ENCODE measurements at regions not wholly inside any gene's neighbourhood (a gene's known extent, or its start where the extent isn't known, plus 50 kb on each side); places are given as distances from the start of the nearest gene placed in this dataset.

- DNase-seq: no peak
Observed at GRCh38 chr14:104445086-104445485, 134.5 kb upstream of the C14orf180 start.

- no peak for DNase-seq
Observed at GRCh38 chr14:104445832-104446381, 133.7 kb upstream of the C14orf180 start.

DNA sequence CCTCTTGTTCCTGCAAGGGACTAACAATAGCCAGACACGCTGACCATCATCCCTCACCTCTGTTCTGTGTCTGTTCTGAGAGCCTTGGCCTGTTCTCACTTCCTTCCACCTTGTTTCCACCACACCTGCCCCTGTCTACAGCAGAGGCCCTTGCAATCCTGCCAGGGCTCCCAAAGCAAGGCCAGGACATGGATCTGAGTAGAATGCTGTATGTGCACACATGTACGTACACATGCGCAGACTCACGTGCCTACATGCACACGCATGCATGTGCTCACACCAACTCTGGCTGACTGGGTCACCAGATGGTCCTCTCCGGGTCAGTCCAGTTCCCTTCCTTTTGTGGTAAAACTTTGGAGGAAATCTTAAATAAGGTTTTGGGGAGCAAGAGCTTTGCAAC is 133.0 kb upstream of the C14orf180 start:
- DNase-seq: no peak

- DNase-seq: no peak
Observed at GRCh38 chr14:104447750-104448149, 131.8 kb upstream of the C14orf180 start.

DNA sequence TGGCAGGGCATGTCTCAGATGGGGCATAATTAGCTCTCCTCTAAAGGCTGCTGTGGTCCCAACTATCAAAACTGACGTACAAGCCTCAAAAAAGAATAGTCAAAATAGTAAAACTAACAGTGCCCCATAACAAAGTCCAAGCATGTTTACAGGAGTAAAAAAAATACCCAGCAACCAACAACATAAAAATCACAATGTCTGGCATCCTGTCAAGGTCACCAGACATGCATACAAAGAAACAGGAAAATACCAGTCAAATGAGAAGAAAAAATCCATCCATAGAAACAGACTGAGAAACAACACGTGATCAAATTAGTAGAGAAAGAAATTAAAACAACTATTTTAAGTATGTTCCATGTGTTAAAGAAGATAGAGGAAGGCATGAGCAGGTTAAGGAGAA is 131.2 kb upstream of the C14orf180 start:
- DNase-seq: no peak

GRCh38 chr14:104448721-104449120 is 130.8 kb upstream of the C14orf180 start:
- DNase-seq: no peak

- no peak for DNase-seq
Observed at GRCh38 chr14:104450811-104451401, 128.7 kb upstream of the C14orf180 start.

DNA sequence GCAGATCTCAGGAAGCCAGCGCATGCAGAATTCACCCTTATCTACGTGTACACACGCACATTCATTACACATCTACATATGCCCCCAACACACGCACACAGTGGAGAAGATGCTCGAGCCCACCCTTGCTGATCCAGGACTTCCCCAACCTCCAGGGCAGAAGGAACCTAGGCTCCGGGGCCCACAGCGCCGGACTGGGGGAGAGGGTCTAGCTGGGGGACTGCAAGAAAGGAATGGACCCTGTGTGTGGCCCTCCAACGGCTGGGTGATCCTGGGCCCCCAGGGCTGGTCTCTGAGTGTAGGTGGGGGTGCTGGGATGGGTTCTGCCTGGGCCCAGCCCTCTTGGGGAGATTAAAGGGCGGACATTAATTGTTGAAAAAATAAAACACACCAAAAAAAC is 128.1 kb upstream of the C14orf180 start:
- no peak for DNase-seq

GRCh38 chr14:104458845-104459244 is 120.7 kb upstream of the C14orf180 start:
- DNase-seq: no peak

DNA sequence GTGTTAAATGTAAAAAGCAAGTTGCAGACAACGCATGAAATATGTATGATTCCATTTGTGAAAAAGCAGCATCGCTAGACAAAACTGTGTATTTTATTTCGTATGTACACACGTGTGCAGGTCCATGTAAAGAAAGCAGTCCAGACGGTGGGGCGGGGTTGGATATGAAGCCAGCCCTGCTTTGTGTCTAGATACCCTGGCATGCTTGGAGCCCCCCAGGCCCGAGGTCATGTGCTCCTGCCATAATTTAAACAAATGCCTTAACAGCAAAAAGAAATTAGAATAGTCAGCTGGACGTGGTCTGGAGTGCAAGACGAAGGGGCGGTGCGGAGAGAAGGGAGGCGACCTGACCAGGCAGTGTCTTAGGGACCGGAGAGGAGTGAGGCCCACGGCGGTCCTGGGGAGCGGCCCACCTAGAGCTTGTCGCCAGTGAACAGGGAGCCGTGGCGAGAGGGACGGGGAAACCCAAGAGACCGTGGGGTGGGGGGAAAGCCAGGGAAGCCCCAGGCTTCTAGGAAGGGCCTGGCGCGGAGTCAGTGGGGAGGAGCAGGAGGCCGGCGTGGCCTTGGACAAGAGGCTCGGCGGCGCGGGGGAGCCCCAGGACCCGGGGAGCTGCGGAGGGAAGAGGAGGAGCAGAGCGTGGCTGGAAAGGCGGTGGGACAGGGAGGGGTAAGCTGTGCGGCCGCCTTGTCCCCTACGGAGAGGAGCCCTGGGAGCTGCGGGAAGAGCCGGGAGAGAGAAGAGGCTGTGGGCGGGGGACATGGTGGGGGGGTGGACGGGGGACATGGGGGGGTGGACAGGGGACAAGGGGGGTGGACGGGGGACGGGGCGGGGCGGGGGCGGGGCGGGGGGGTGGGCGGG is 118.5 kb upstream of the C14orf180 start:
- no peak for DNase-seq

GRCh38 chr14:104461676-104462449 is 117.7 kb upstream of the C14orf180 start:
- no peak for DNase-seq

DNA sequence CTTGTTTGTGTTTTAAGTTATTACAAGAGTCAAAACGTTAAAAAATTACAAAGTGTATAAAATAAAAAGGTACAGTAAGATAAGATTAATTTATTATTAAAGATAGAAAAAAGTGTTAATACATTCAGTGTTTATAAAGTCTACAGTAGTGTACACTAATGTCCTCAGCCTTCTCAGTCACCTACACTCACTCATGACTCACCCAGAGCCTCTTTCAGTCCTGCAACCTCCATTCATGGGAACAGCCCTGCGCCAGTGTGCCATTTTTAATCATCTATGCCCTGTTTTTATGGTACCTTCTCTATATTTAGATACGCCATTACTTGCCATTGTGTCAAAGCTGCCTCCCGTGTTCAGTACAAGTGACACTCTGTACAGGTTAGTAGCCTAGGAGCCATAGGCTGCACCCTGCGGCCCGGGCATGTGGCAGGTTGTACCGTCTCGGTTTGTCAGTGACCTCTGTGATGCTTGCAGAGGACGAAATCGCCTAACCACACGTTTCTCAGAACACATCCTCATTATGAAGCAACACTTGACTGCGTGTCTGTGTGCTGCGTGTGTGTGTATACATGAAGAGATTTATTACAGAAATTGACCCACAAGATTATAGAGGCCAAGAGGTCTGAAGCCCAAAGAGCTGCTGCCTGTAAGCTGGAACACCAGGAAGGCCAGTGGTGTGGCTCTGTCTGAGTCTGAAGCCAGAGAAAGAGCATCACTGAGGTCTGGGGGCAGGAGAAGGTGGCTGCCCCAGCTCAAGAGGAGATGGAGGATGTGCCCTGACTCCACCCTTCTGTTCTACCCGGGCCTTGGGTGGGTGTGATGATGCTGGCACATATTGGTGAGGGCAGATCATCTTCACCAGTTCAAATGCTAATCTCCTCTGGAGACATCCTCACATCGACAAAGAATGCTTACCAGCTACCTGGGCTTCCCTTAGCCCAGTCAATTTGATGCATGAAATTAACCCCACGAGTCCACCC is 116.6 kb upstream of the C14orf180 start:
- no peak for DNase-seq

DNA sequence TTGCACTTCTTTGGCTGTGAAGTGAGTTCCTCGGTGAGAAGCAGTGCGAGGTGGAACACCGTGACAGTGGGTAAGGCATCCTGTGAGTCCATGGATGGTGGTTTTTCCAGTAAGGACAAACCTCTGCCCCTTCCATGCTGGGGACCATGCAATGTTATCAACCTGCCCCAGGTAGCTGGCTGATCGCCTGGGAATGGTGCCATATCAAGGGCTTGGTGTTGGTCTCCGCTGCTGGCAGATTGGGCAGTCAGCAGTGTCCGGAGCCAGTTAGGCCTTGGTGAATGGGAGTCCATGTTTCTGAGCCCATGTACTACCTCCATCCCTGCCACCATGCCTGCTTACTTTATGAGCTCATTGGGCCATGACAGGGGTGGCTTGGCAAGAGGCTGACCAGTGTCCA is 114.7 kb upstream of the C14orf180 start:
- no peak for DNase-seq

GRCh38 chr14:104465482-104466390 is 113.8 kb upstream of the C14orf180 start:
- no peak for DNase-seq

- no peak for DNase-seq
Observed at GRCh38 chr14:104467236-104467635, 112.3 kb upstream of the C14orf180 start.

DNA sequence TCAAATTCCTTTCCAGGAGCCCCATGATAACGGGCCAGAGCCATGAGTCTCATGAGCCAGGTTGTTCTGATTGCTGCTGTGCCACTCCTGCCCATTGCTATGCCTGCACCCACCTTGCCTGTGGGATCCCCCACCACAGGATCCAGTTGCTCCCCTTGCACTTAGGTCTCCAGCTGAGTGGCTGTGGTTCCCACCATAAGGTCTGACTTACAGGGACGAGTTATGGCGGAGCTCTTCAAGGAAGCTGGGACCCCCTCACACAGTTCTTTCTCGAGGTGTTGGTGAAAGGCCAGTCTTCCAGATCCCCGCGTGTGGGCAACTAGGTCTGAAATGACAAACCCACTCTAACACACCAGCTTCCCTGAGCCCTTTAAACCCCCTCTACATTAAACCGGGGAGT is 111.9 kb upstream of the C14orf180 start:
- no peak for DNase-seq

DNA sequence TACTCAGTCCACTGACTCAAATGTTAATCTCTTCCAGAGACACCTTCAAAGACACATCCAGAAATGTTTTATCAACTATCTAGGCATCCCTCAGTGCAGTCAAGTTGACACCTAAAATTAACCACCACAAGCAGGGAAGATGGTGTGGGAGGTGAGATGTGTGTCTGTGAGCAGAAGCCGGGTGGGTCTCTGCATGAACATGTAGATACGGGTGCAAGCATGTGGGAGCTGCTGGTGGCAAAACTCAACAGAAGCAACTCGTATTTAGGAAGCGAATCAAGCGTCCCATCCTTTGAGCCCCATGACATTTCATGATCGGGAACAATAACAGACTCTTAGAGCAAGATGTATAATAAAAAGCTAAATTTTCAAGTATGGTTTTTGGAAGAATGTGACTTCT is 110.0 kb upstream of the C14orf180 start:
- no peak for DNase-seq

DNA sequence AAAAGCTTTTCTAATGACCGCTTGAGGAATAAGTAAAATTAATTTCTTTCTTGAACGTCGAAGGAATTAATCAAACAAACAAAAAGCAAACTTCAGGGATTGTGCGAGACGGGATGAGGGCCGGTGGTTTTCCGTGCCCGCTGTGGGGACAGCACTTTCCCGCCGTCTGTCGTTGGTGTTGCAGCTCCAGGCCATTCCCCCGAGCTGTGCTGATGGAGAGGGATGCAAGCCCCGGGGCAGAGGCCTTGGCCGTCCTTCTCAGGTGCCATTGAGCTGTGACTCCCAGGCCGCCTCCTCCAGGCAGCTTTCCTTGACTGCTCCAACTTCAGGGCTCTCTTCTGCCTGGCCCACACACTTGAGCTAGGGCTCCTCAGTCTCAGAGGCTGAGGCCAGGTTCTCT is 109.0 kb upstream of the C14orf180 start:
- DNase-seq: no peak

- DNase-seq: no peak
Observed at GRCh38 chr14:104471114-104471513, 108.5 kb upstream of the C14orf180 start.

- DNase-seq: no peak
Observed at GRCh38 chr14:104472073-104472472, 107.5 kb upstream of the C14orf180 start.

Data from DMS53 (cell line).